Neutrophil (primary cell): ENCODE measurements at regions not wholly inside any gene's neighbourhood (a gene's known extent, or its start where the extent isn't known, plus 50 kb on each side); places are given as distances from the start of the nearest gene placed in this dataset.
A peak's percentile ranks its signal among the peaks of the same experiment; 100 is the strongest.

Source experiments
- H3K27ac ChIP-seq: fragments of 200-600 bp; sonication (generic); 2 replicates; pipeline ENCODE4 v1.5.1; 2016; ENCODE audit warnings: mild to moderate bottlenecking, moderate library complexity
- H3K27me3 ChIP-seq: fragments of 200-600 bp; sonication (generic); 2 replicates; pipeline ENCODE4 v1.6.0; 2016; ENCODE audit warnings: mild to moderate bottlenecking
- H3K36me3 ChIP-seq: fragments of 200-600 bp; sonication (generic); 2 replicates; pipeline ENCODE4 v1.5.1; 2017
- H3K4me1 ChIP-seq, 2 experiments: fragments of 200-600 bp in 1 of 2; sonication (generic) in 1 of 2; 1 replicate in 1 of 2; 2 replicates in 1 of 2; pipeline versions ENCODE4 v1.5.1 to v1.6.1; 2013 to 2016; ENCODE audit warnings: low read depth in 1 of 2, low read length in 1 of 2, mild to moderate bottlenecking in 1 of 2, moderate library complexity in 1 of 2; ENCODE audit not compliant: control insufficient read depth in 1 of 2, insufficient read depth in 1 of 2
- H3K4me3 ChIP-seq, 2 experiments: fragments of 200-600 bp in 1 of 2; sonication (generic) in 1 of 2; 1 replicate in 1 of 2; 2 replicates in 1 of 2; pipeline ENCODE4 v1.5.1; 2013 to 2016; ENCODE audit warnings: low read depth in 1 of 2, low read length in 1 of 2, mild to moderate bottlenecking in 1 of 2, moderate library complexity in 1 of 2
- H3K9me3 ChIP-seq: fragments of 200-600 bp; sonication (generic); 2 replicates; pipeline ENCODE4 v1.5.1; 2016
- TF ChIP-seq, protein P1 (sequence below): fragments of 200-600 bp; sonication (generic); IDR thresholded peaks from 2 replicates; pipeline ENCODE4 v1.5.1; 2016; ENCODE audit warnings: antibody characterized with exemption

DNA sequence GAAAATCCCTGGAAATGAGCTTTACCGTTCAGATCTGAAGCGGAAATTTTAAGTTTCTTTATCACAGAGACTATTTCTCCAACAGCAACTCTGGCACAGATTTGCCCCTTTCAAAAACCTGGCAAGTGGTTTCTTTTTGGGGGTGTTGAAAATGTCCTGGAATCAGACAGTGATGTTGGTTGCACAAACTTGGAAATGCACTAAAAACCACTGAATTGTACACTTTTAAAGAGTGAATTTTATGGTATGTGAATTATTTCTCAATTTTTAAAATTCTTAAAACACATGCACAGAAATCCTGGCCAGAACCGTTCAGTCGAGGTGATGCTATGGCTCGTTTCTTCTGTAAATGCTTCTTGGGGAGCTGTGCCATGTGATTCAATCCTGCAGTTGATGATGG lies 121.2 kb upstream of the RBPJ start:
- H3K4me1 ChIP-seq = peaks cover 81% of the 10 kb centered on the region in 2 experiments
- H3K27me3 ChIP-seq = no peaks in the 10 kb centered on the region
- TF ChIP-seq, protein P1, sequence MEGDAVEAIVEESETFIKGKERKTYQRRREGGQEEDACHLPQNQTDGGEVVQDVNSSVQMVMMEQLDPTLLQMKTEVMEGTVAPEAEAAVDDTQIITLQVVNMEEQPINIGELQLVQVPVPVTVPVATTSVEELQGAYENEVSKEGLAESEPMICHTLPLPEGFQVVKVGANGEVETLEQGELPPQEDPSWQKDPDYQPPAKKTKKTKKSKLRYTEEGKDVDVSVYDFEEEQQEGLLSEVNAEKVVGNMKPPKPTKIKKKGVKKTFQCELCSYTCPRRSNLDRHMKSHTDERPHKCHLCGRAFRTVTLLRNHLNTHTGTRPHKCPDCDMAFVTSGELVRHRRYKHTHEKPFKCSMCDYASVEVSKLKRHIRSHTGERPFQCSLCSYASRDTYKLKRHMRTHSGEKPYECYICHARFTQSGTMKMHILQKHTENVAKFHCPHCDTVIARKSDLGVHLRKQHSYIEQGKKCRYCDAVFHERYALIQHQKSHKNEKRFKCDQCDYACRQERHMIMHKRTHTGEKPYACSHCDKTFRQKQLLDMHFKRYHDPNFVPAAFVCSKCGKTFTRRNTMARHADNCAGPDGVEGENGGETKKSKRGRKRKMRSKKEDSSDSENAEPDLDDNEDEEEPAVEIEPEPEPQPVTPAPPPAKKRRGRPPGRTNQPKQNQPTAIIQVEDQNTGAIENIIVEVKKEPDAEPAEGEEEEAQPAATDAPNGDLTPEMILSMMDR = no peak
- H3K9me3 ChIP-seq = no peaks in the 10 kb centered on the region
- H3K27ac ChIP-seq = peak overlapping the region; percentile 88
- no peaks in the 10 kb centered on the region for H3K36me3 ChIP-seq
- no peak overlapping the region for H3K4me3 ChIP-seq

DNA sequence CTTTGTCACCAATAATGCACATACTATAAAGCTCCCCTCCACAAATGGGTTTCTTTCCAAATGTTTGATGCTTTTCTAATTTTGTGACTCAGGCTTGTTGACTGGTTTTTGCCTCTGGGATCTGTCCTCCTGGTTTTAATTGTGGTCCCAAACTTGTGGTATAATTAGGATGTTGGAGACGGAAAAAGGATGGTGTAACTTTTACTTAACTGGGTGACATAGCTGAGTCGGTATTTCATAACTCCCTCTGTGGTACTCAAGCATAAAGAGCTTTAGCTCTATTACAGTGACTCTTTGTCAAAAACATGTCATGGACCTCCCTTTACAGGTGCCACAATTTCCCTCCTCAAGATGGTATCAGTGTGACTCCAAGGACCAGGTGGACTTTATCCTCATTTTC lies 119.7 kb upstream of the RBPJ start:
- Histone ChIP-seq H3K27ac (peak overlapping the region; percentile 88), H3K4me1 (peaks cover 89 to 91% of the 10 kb centered on the region in 2 experiments)
- TF ChIP-seq, protein P1 = no peak

DNA sequence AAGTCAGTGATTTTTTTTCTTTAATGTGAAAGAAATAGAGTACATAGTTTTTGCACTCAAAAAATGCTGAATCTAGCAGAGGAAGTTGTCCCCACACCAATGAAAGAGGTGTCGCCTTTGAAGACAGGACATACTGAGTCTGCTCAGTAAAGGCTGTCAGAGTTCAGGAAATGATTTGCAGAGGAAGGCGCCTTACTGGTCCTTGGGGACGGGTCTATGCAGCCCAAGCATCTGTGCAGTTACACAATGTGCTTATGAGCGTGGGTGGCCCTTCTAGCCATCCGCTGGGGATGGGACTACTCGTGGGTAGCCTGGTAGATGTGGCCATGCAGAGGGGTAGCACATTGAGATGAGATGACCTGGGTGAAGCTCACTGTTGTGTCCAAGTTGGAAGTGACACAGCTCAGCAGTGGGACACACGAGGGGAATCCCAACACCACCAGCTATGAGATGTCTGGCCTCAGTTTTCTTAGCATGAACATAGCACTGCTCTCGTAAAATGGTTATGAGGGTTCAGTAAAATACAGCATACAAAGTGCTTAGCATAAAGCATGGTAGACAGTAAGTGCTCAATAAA lies 116.5 kb upstream of the RBPJ start:
- Histone ChIP-seq H3K27ac (peak overlapping the region; percentile 88), H3K27me3 (no peaks in the 10 kb centered on the region), H3K9me3 (no peaks in the 10 kb centered on the region), H3K4me1 (peaks cover 86 to 89% of the 10 kb centered on the region in 2 experiments), H3K4me3 (no peak overlapping the region), H3K36me3 (no peaks in the 10 kb centered on the region)
- TF ChIP-seq, protein P1 = no peak

More for the DNA sequence above, 119.7 kb upstream of the RBPJ start:
- Histone ChIP-seq H3K27me3 (no peaks in the 10 kb centered on the region), H3K9me3 (no peaks in the 10 kb centered on the region), H3K4me3 (peak overlapping the region; percentile 10 to 32), H3K36me3 (no peaks in the 10 kb centered on the region)

DNA sequence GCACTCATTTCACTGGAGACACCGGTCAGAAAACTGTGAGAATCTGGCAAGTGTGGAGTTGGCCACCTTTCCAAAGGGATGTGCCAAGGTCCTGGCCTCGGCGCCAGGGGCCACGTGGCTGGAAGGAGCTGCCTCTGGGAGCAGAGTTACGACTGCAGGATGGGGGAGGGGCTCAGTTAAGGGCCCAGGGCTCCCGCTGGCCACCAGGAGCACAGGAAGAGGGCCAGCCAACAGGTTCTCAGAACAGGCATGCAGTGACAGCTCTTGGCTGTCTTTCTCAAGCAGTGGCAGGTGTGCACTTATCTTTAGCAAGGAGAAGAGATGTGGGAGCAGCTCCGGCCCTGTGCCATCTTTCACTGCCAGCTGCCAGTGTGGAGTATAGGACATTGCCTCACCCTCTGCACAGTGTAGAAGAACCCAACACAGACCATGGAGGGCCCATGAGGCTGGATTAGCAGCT lies 115.9 kb upstream of the RBPJ start:
- H3K9me3 ChIP-seq = no peaks in the 10 kb centered on the region
- no peaks in the 10 kb centered on the region for H3K27me3 ChIP-seq
- H3K27ac ChIP-seq = no peak overlapping the region
- peaks cover 80 to 83% of the 10 kb centered on the region in 2 experiments for H3K4me1 ChIP-seq
- no peak overlapping the region for H3K4me3 ChIP-seq
- H3K36me3 ChIP-seq = no peaks in the 10 kb centered on the region
- TF ChIP-seq, protein P1 = no peak

DNA sequence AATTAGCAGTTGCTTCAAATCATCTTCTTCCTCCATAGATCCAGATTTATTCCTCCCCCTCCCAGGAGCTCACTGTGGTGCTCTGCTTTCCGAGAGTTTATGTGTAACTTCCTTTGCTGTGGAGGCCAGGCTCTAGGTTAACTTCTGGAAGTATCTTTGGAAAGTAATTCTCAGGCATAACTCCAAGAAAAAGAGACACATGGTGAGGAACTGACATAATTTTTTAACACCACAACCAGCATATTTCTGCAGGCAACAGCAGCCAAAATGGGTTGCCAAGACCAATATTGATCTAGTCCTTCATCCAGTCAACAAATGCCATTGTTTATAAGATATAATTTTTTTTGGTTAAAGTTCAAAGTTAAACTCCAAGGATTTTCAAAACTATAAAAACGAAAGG lies 114.5 kb upstream of the RBPJ start:
- no peaks in the 10 kb centered on the region for H3K27me3 ChIP-seq
- peak overlapping the region; percentile 38 for H3K27ac ChIP-seq
- no peaks in the 10 kb centered on the region for H3K36me3 ChIP-seq
- TF ChIP-seq, protein P1 = no peak
- H3K4me1 ChIP-seq = peaks cover 66 to 69% of the 10 kb centered on the region in 2 experiments
- H3K9me3 ChIP-seq = no peaks in the 10 kb centered on the region
- H3K4me3 ChIP-seq = no peak overlapping the region
